Ascending aorta (tissue), 2 donors: ENCODE measurements at regions not wholly inside any gene's neighbourhood (a gene's known extent, or its start where the extent isn't known, plus 50 kb on each side); places are given as distances from the start of the nearest gene placed in this dataset.

Experiments
- DNase-seq, 2 donors: peaks; one replicate each; pipeline ENCODE4 v3.0.0-alpha.2; 2019; ENCODE audit warnings: low spot score in 2 of 2
- H3K27ac ChIP-seq, 2 donors: fragments of 200-600 bp; sonication (generic); one replicate each; pipeline ENCODE4 v1.5.1; 2016 to 2017; ENCODE audit warnings: mild to moderate bottlenecking in 1 of 2
- H3K27me3 ChIP-seq: fragments of 200-600 bp; sonication (generic); one replicate; pipeline ENCODE4 v1.5.1; 2017
- H3K36me3 ChIP-seq, 2 donors: fragments of 200-600 bp; sonication (generic); one replicate each; pipeline ENCODE4 v1.5.1; 2016
- H3K4me1 ChIP-seq, 2 donors: fragments of 200-600 bp; sonication (generic); one replicate each; pipeline ENCODE4 v1.5.1; 2016 to 2017; ENCODE audit warnings: mild to moderate bottlenecking in 1 of 2
- H3K4me3 ChIP-seq, 2 donors: fragments of 200-600 bp; sonication (generic); one replicate each; pipeline ENCODE4 v1.5.1; 2016 to 2017; ENCODE audit warnings: mild to moderate bottlenecking in 1 of 2
- H3K9me3 ChIP-seq, 2 donors: fragments of 200-600 bp; sonication (generic); one replicate each; pipeline ENCODE4 v1.5.1; 2016
- intact Hi-C: fragments of 100-400 bp; cut with DNase I; formaldehyde crosslinking; loops from one replicate; pipeline ENCODE4 v1.15.1; 2023
- TF ChIP-seq, protein P1 (sequence below), 3 experiments: fragments of 200-600 bp in 2 of 3; fragments of 450-650 bp in 1 of 3; sonication (generic) in 2 of 3; IDR thresholded peaks; one replicate each; pipeline ENCODE4 v1.5.1; 2016 to 2019; ENCODE audit warnings: antibody characterized with exemption in 3 of 3, mild to moderate bottlenecking in 1 of 3, moderate library complexity in 1 of 3

DNA sequence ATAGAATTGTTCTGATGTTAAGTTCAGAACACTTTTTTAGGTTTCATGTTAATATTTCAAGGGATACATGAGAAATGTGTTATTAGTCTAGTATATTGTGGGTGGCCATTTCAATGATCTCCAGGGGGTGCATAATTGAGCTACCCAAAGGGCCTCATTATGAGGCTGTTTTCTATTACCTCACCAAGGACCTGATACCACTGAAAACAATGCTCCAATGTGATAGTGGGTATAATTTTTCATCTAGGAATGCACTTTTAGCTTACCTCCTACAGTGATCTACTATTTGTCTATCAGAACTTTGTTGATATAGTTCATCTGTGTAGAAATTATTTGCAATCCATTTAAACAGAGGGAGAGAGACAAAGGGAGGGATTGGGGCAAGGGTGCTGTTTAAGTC, 106.8 kb upstream of the HS3ST5 start:
- Histone ChIP-seq H3K27me3 (no peaks in the 10 kb centered on the region), H3K27ac (no peak overlapping the region), H3K9me3 (no peaks in the 10 kb centered on the region), H3K36me3 (no peaks in the 10 kb centered on the region), H3K4me1 (no peaks in the 10 kb centered on the region), H3K4me3 (no peak overlapping the region)
- TF ChIP-seq, protein P1, sequence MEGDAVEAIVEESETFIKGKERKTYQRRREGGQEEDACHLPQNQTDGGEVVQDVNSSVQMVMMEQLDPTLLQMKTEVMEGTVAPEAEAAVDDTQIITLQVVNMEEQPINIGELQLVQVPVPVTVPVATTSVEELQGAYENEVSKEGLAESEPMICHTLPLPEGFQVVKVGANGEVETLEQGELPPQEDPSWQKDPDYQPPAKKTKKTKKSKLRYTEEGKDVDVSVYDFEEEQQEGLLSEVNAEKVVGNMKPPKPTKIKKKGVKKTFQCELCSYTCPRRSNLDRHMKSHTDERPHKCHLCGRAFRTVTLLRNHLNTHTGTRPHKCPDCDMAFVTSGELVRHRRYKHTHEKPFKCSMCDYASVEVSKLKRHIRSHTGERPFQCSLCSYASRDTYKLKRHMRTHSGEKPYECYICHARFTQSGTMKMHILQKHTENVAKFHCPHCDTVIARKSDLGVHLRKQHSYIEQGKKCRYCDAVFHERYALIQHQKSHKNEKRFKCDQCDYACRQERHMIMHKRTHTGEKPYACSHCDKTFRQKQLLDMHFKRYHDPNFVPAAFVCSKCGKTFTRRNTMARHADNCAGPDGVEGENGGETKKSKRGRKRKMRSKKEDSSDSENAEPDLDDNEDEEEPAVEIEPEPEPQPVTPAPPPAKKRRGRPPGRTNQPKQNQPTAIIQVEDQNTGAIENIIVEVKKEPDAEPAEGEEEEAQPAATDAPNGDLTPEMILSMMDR (IDR thresholded peaks at IDR 0.05): no peak
- DNase-seq: no peak
- intact Hi-C loops: no loop called here

DNA sequence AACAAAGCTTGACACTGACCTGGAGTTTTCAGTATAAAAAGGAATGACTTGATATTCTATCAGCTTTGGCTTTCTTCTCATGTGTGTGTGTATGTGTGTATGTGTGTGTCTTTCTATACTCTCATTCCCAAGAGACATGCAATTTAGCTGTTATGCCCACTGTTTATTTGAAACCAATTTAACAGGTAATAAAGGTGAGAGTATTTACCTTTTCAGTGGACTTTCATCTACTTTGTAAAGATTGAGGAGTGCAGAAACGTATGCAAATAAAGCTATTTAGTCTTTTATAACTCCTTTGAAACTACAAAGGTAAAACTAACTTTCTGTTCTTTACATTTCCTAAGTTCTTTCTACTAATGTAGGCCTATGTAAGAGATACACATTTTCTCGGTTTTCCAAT, 103.5 kb upstream of the HS3ST5 start:
- TF ChIP-seq, protein P1 (IDR thresholded peaks at IDR 0.05): no peak
- Histone ChIP-seq H3K27ac (no peak overlapping the region), H3K27me3 (no peaks in the 10 kb centered on the region), H3K36me3 (no peaks in the 10 kb centered on the region), H3K9me3 (no peaks in the 10 kb centered on the region), H3K4me3 (no peak overlapping the region), H3K4me1 (no peaks in the 10 kb centered on the region)
- DNase-seq: no peak
- intact Hi-C loops: no loop called here

DNA sequence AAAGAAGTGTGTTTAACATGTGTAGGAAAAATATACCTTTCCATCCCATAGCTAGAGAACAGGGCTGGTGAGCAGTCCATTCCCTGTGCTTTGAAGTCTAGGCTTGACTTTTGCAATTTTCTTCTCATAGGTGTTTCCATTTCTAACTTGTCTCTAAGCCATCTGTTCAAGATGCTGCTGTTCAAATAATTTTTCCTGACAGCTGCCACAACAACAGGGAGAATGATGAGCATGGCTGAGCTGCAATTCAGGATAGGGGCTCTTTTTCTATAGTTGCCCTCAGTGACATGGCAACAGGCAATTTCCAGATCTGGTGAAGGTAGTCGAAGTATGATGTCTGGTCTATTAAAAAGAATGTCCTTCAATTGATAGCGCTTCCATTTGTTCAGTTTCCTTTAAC, 103.0 kb upstream of the HS3ST5 start:
- Histone ChIP-seq H3K27me3 (no peaks in the 10 kb centered on the region), H3K36me3 (no peaks in the 10 kb centered on the region), H3K27ac (no peak overlapping the region), H3K9me3 (no peaks in the 10 kb centered on the region), H3K4me3 (no peak overlapping the region), H3K4me1 (no peaks in the 10 kb centered on the region)
- TF ChIP-seq, protein P1 (IDR thresholded peaks at IDR 0.05): no peak
- DNase-seq: no peak
- intact Hi-C loops: no loop called here

DNA sequence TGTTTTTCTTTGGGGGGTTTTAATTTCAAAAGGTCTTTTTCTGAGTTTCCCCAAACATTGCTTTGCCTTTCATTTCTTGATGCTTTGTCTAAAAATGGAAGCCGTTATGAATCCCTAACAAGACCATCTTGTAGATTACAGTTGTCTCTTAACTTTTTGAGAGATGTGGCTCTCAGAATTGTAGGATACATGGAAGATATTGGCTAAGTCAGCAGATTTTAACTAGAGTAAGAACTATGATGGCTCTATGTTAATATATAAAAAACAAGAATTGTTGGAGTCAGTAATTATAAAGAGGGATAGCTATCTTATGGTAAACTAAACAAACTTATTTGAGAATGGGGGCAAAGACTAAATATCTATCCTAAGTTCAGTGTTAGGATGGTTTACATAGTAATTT, 96.6 kb upstream of the HS3ST5 start:
- Histone ChIP-seq H3K9me3 (no peaks in the 10 kb centered on the region), H3K27ac (no peak overlapping the region), H3K4me3 (no peak overlapping the region), H3K4me1 (no peaks in the 10 kb centered on the region), H3K36me3 (no peaks in the 10 kb centered on the region), H3K27me3 (no peaks in the 10 kb centered on the region)
- no peak for DNase-seq
- intact Hi-C loops: no loop called here
- TF ChIP-seq, protein P1 (IDR thresholded peaks at IDR 0.05): no peak

DNA sequence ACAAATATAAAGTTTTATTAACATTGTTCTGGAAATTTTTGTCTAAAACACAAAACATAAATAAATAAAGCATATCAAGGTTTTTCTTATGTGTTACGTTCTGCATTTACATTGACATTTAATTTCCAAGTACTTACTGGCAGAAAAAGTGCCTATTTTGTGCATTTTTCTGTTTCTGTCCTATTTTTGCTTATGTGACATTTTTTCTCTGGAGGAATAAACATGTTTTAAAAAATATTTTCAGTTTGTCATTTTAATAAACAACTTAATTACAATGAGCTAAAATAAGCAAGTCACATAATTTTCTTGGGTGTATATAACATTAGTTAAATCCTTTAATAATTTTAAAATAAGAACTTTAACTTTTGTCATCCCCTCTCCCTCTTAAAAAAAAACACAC, 94.4 kb upstream of the HS3ST5 start:
- TF ChIP-seq, protein P1 (IDR thresholded peaks at IDR 0.05): no peak
- H3K4me1 ChIP-seq: no peaks in the 10 kb centered on the region
- intact Hi-C loops: no loop called here
- no peaks in the 10 kb centered on the region for H3K36me3 ChIP-seq
- DNase-seq: no peak
- no peak overlapping the region for H3K27ac ChIP-seq
- no peak overlapping the region for H3K4me3 ChIP-seq
- H3K9me3 ChIP-seq: no peaks in the 10 kb centered on the region
- no peaks in the 10 kb centered on the region for H3K27me3 ChIP-seq

DNA sequence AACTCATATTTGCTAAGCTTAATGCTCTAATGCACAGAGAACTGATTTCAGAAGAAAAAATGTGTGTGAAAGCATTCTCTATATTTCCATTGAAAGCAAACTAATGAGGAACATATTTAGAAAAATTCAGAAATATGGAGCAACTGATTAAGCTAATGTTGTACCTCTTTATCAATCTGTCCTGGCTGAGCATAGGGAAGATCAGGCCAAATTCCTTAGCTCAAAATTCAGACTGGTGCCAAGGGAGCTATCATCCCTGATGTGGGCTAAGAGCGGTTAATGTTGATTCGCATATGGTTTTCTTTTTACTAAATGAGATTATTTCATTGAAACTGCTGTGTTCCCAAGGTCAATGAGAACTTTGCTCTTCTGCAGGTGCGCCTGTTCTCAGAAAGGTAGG, 93.9 kb upstream of the HS3ST5 start:
- Histone ChIP-seq H3K27me3 (no peaks in the 10 kb centered on the region), H3K27ac (no peak overlapping the region), H3K36me3 (no peaks in the 10 kb centered on the region), H3K9me3 (no peaks in the 10 kb centered on the region), H3K4me1 (no peaks in the 10 kb centered on the region), H3K4me3 (no peak overlapping the region)
- intact Hi-C loops: no loop called here
- DNase-seq: no peak
- TF ChIP-seq, protein P1 (IDR thresholded peaks at IDR 0.05): no peak
